Activated CD8-positive, alpha-beta T cell treated with anti-CD3 and anti-CD28 coated beads for 36 hours (primary cell): ENCODE measurements at regions not wholly inside any gene's neighbourhood (a gene's known extent, or its start where the extent isn't known, plus 50 kb on each side); places are given as distances from the start of the nearest gene placed in this dataset.
"Not testable (repeated sequence)": the region's sequence is repeated elsewhere in the genome, so short reads cannot be mapped to it uniquely, and the experiment has no call there.

Experiments
- ATAC-seq: fragments of 200-7000 bp; cut with Tn5 transposase; one replicate; pipeline ENCODE4 v1.10.0; 2021; ENCODE audit warnings: mild to moderate bottlenecking, moderate library complexity
- CTCF ChIA-PET: fragments of 350-600 bp; sonication (Branson Sonifier 250); formaldehyde crosslinking; loops from one replicate; lab custom pipeline; 2021; ENCODE audit warnings: antibody characterized with exemption; lab: Charles Lee
- POLR2A ChIA-PET: fragments of 350-600 bp; sonication (Branson Sonifier 250); formaldehyde crosslinking; loops from one replicate; lab custom pipeline; 2021; ENCODE audit warnings: antibody characterized with exemption; lab: Charles Lee
- DNase-seq: peaks from one replicate; pipeline ENCODE4 v3.0.0-alpha.2; 2020
- H3K27ac Mint-ChIP-seq: one replicate; pipeline ENCODE4 v1.8.0; 2021; ENCODE audit warnings: mild to moderate bottlenecking, mixed read lengths
- H3K27me3 Mint-ChIP-seq: one replicate; pipeline ENCODE4 v1.8.0; 2021; ENCODE audit warnings: mixed read lengths
- H3K36me3 Mint-ChIP-seq: one replicate; pipeline ENCODE4 v1.8.0; 2021; ENCODE audit warnings: low read depth, mixed read lengths
- H3K4me1 Mint-ChIP-seq: one replicate; pipeline ENCODE4 v1.8.0; 2021; ENCODE audit warnings: low read depth, mixed read lengths
- H3K4me3 Mint-ChIP-seq: one replicate; pipeline ENCODE4 v1.8.0; 2021; ENCODE audit warnings: mild to moderate bottlenecking, moderate library complexity, mixed read lengths
- H3K9me3 Mint-ChIP-seq: one replicate; pipeline ENCODE4 v1.8.0; 2021; ENCODE audit warnings: mixed read lengths
- intact Hi-C: fragments of 100-400 bp; cut with micrococcal nuclease; formaldehyde crosslinking; loops from one replicate; pipeline ENCODE4 v1.10.0; 2022
- TF ChIP-seq, protein P1 (sequence below): fragments of 200-600 bp; IDR thresholded peaks from one replicate; pipeline ENCODE4 v1.8.0; 2022; ENCODE audit warnings: antibody characterized with exemption, mild to moderate bottlenecking

DNA sequence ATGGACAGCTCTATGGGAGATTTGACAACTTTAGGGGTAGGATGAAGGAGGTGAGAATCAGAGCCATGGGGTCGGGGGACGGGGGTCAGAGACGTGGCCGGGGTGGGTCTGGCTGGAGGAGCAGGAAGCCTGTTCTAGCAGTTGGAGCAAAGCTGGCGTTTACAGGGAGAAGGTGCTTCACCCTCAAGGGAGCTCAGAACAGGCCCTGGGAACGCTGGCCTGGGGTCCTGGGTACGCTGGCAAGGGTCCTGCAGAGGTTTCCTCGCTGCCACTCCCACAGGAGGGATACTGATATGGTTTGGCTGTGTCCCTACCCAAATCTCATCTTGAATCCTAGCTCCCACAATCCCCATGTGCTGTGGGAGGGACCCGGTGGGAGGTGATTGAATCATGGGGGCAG is 205.0 kb upstream of the ARL4C start:
- Mint-ChIP-seq H3K36me3 (no peaks in the 10 kb centered on the region), H3K9me3 (peaks cover 8% of the 10 kb centered on the region), H3K4me1 (peaks cover 4% of the 10 kb centered on the region), H3K4me3 (no peak overlapping the region), H3K27me3 (peaks cover 8% of the 10 kb centered on the region), H3K27ac (no peak overlapping the region)
- no peak for ATAC-seq
- intact Hi-C loops, result no loop called here
- TF ChIP-seq, protein P1, sequence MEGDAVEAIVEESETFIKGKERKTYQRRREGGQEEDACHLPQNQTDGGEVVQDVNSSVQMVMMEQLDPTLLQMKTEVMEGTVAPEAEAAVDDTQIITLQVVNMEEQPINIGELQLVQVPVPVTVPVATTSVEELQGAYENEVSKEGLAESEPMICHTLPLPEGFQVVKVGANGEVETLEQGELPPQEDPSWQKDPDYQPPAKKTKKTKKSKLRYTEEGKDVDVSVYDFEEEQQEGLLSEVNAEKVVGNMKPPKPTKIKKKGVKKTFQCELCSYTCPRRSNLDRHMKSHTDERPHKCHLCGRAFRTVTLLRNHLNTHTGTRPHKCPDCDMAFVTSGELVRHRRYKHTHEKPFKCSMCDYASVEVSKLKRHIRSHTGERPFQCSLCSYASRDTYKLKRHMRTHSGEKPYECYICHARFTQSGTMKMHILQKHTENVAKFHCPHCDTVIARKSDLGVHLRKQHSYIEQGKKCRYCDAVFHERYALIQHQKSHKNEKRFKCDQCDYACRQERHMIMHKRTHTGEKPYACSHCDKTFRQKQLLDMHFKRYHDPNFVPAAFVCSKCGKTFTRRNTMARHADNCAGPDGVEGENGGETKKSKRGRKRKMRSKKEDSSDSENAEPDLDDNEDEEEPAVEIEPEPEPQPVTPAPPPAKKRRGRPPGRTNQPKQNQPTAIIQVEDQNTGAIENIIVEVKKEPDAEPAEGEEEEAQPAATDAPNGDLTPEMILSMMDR, result no peak
- DNase-seq, result no peak
- POLR2A ChIA-PET, result no interaction called here
- CTCF ChIA-PET, result no interaction called here

DNA sequence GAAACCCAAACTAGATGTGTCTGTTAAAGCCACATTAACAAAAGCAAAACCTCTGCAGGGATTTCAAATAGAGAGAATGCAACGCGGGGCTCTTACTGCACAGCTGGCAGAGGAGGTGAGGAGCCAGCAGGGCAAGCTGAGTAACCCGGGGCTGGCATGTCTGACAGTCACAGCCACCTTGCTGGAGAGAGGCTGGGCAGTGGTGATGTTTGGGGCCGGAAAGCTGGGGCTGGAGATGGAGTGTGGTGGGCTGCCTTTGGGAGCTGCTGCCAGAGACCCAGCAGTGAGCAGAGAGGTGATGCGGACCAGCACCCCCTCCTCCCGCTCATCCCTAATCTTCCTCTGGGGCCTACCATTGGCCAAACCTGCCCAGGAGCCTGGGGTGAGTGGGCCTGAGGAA is 204.5 kb upstream of the ARL4C start:
- Mint-ChIP-seq H3K4me1 (peaks cover 4% of the 10 kb centered on the region), H3K36me3 (no peaks in the 10 kb centered on the region), H3K27ac (no peak overlapping the region), H3K9me3 (peaks cover 12% of the 10 kb centered on the region), H3K4me3 (no peak overlapping the region), H3K27me3 (peaks cover 8% of the 10 kb centered on the region)
- ATAC-seq (no peak), DNase-seq (no peak)
- TF ChIP-seq, protein P1, result no peak
- ChIA-PET CTCF (no interaction called here), POLR2A (no interaction called here)
- intact Hi-C loops, result no loop called here

DNA sequence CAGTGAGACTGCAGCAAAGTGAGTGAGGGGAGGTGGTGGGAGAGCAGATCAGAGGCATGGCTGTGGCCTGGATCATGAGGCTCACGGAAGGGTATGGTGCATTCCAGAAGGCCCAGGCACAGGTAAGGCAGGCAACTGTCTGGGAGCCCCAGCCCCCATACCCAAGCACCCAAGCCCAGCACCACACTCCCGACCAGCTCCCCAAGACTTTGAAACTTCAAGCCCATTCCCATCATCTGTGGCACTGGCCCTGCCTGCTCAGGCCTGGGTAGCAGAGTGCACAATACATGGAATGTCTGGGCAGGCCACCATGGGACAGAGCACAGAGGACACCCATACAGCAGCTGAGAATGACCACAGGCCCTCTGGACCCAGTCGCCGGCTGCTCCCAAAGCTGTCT is 202.6 kb upstream of the ARL4C start:
- no peak for ATAC-seq
- Mint-ChIP-seq H3K36me3 (peaks cover 2% of the 10 kb centered on the region), H3K9me3 (peaks cover 17% of the 10 kb centered on the region), H3K27ac (no peak overlapping the region), H3K4me1 (peaks cover 2% of the 10 kb centered on the region), H3K4me3 (no peak overlapping the region), H3K27me3 (peaks cover 7% of the 10 kb centered on the region)
- ChIA-PET POLR2A (no interaction called here), CTCF (no interaction called here)
- intact Hi-C loops, result no loop called here
- no peak for DNase-seq
- TF ChIP-seq, protein P1, result no peak

DNA sequence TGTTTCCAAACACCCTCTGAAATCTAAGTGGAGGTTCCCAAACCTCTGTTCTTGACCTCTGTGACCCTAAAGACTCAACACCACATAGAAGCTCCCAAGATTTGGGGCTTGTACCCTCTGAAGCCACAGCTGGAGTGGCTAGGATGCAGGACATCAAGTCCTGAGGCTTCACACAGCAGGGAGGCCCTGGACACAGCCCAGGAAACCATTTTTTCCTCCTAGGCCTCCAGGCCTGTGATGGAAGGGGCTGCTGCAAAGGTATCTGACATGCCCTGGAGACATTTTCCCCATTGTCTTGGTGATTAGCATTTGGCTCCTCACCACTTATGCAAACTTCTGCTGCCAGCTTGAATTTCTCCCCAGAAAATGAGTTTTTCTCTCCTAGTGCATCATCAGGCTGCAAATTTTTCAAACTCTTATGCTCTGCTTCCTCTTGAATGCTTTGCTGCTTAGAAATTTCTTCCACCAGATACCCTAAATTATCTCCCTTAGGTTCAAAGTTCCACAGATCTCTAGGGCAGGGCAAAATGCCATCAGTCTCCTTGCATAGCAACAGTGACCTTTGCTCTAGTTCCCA is 200.5 kb upstream of the ARL4C start:
- DNase-seq, H3K27ac Mint-ChIP-seq, ATAC-seq, H3K4me1 Mint-ChIP-seq, CTCF ChIA-PET, H3K36me3 Mint-ChIP-seq, H3K4me3 Mint-ChIP-seq, POLR2A ChIA-PET, intact Hi-C loops: not testable (repeated sequence)
- H3K9me3 Mint-ChIP-seq, result peaks cover 17% of the 10 kb centered on the region
- H3K27me3 Mint-ChIP-seq, result peaks cover 19% of the 10 kb centered on the region

DNA sequence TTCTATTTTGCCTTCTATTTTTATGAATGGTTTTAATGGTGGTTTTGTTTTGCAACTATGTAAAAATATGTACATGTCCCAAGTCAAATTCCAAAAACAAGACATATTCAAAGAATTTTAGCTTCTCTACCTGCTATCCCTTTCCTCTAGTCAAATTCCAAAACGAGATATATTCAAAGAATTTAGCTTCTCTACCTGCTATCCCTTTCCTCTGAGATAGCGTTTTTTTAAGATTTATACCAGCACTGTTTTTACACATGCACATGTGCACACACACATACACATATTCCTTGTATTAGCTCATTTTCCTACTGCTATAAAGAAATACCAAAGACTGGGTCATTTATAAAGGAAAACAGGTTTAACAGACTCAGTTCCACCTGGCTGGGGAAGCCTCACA is 199.1 kb upstream of the ARL4C start:
- Mint-ChIP-seq H3K36me3 (peaks cover 2% of the 10 kb centered on the region), H3K27ac (no peak overlapping the region), H3K27me3 (peaks cover 23% of the 10 kb centered on the region), H3K4me3 (no peak overlapping the region), H3K9me3 (peaks cover 17% of the 10 kb centered on the region), H3K4me1 (peaks cover 9% of the 10 kb centered on the region)
- POLR2A ChIA-PET, result no interaction called here
- TF ChIP-seq, protein P1, result no peak
- ATAC-seq, result no peak
- CTCF ChIA-PET, result no interaction called here
- DNase-seq, result no peak
- intact Hi-C loops, result no loop called here
